GM23338 (cell line): ENCODE measurements at regions not wholly inside any gene's neighbourhood (a gene's known extent, or its start where the extent isn't known, plus 50 kb on each side); places are given as distances from the start of the nearest gene placed in this dataset.

Experiments used
- ATAC-seq: fragments of 200-7000 bp; cut with Tn5 transposase; 3 replicates; pipeline ENCODE4 v1.9.1; 2020
- DNase-seq: peaks from one replicate; pipeline ENCODE4 v3.0.0-alpha.2; 2015; ENCODE audit warnings: low spot score
- H2AFZ ChIP-seq: fragments of 200-600 bp; sonication (generic); 2 replicates; pipeline ENCODE4 v1.8.0; 2016; ENCODE audit warnings: antibody characterized with exemption, mild to moderate bottlenecking, moderate library complexity
- H3F3A ChIP-seq: fragments of 200-600 bp; sonication (generic); replicated peaks from 2 replicates; pipeline ENCODE4 v1.8.0; 2017; ENCODE audit warnings: antibody characterized with exemption, mixed run types, low read depth
- H3K27ac ChIP-seq: fragments of 200-600 bp; sonication (generic); 2 replicates; pipeline ENCODE4 v1.6.1; 2016; ENCODE audit warnings: low read depth
- H3K27me3 ChIP-seq: fragments of 200-600 bp; sonication (generic); 2 replicates; pipeline ENCODE4 v1.8.0; 2016; ENCODE audit warnings: mild to moderate bottlenecking, mixed run types, moderate library complexity; ENCODE audit not compliant: insufficient read depth
- H3K36me3 ChIP-seq: fragments of 200-600 bp; sonication (generic); 2 replicates; pipeline ENCODE4 v1.8.0; 2016; ENCODE audit warnings: mild to moderate bottlenecking; ENCODE audit not compliant: insufficient read depth
- H3K4me1 ChIP-seq: fragments of 200-600 bp; sonication (generic); 2 replicates; pipeline ENCODE4 v1.8.0; 2016; ENCODE audit warnings: mild to moderate bottlenecking, moderate library complexity; ENCODE audit not compliant: insufficient read depth
- H3K4me2 ChIP-seq: fragments of 200-600 bp; sonication (generic); 2 replicates; pipeline ENCODE4 v1.7.1; 2017; ENCODE audit warnings: mixed run types
- H3K4me3 ChIP-seq: fragments of 200-600 bp; sonication (generic); 2 replicates; pipeline ENCODE4 v1.6.1; 2016; ENCODE audit warnings: mixed run types
- H3K79me2 ChIP-seq: fragments of 200-600 bp; sonication (generic); replicated peaks from 2 replicates; pipeline ENCODE4 v1.8.0; 2017; ENCODE audit warnings: mild to moderate bottlenecking; ENCODE audit not compliant: insufficient read depth
- H3K9me2 ChIP-seq: fragments of 200-600 bp; sonication (generic); 2 replicates; pipeline ENCODE4 v1.8.0; 2017; ENCODE audit not compliant: insufficient read depth
- H4K20me1 ChIP-seq: fragments of 200-600 bp; sonication (generic); replicated peaks from 2 replicates; pipeline ENCODE4 v1.8.0; 2017; ENCODE audit warnings: mild to moderate bottlenecking; ENCODE audit not compliant: insufficient read depth
- H3K27ac Mint-ChIP-seq: 2 replicates; pipeline ENCODE4 v1.8.0; 2020; ENCODE audit warnings: inconsistent platforms, mild to moderate bottlenecking, moderate library complexity, mixed read lengths
- H3K27me3 Mint-ChIP-seq: 3 replicates; pipeline ENCODE4 v1.8.0; 2022; ENCODE audit warnings: low read depth, mild to moderate bottlenecking, moderate library complexity, mixed read lengths, inconsistent platforms; ENCODE audit not compliant: insufficient read depth, poor library complexity
- H3K36me3 Mint-ChIP-seq: 3 replicates; pipeline ENCODE4 v1.8.0; 2021; ENCODE audit warnings: low read depth, mild to moderate bottlenecking, inconsistent platforms, moderate library complexity, mixed read lengths
- H3K4me1 Mint-ChIP-seq: 3 replicates; pipeline ENCODE4 v1.8.0; 2020; ENCODE audit warnings: mild to moderate bottlenecking, inconsistent platforms, mixed read lengths
- H3K4me3 Mint-ChIP-seq: 3 replicates; pipeline ENCODE4 v1.8.0; 2021; ENCODE audit warnings: moderate library complexity, mild to moderate bottlenecking, inconsistent platforms, mixed read lengths
- H3K9me3 Mint-ChIP-seq: 3 replicates; pipeline ENCODE4 v1.8.0; 2020; ENCODE audit warnings: moderate library complexity, mild to moderate bottlenecking, inconsistent platforms, mixed read lengths
- CREB1 ChIP-seq: fragments of 250-450 bp; sonication (Bioruptor Pico); IDR thresholded peaks from 2 replicates; pipeline ENCODE4 v1.5.0; 2020; ENCODE audit warnings: low read depth, mild to moderate bottlenecking, moderate library complexity
- EZH2 ChIP-seq: fragments of 200-600 bp; sonication (generic); IDR thresholded peaks from one replicate; pipeline ENCODE4 v1.8.0; 2017; ENCODE audit warnings: antibody characterized with exemption, mild to moderate bottlenecking, low read depth; ENCODE audit not compliant: unreplicated experiment
- EZH2phosphoT487 ChIP-seq: fragments of 200-600 bp; sonication (generic); IDR thresholded peaks from one replicate; pipeline ENCODE4 v1.8.1; 2018; ENCODE audit warnings: antibody characterized with exemption; ENCODE audit not compliant: unreplicated experiment
- JUNB ChIP-seq: IDR thresholded peaks from one replicate; pipeline ENCODE4 v1.6.1; 2016; ENCODE audit warnings: antibody characterized with exemption; ENCODE audit not compliant: unreplicated experiment
- REST ChIP-seq: IDR thresholded peaks from one replicate; pipeline ENCODE4 v1.6.1; 2018; ENCODE audit warnings: antibody characterized with exemption; ENCODE audit not compliant: unreplicated experiment
- ZNF114 ChIP-seq: fragments of 250-450 bp; sonication (Bioruptor Pico); IDR thresholded peaks from 2 replicates; pipeline ENCODE4 v1.5.0; 2020; ENCODE audit warnings: mild to moderate bottlenecking, moderate library complexity
- ZNF462 ChIP-seq: fragments of 250-450 bp; sonication (Bioruptor Pico); IDR thresholded peaks from 2 replicates; pipeline ENCODE4 v1.5.0; 2020; ENCODE audit warnings: mild to moderate bottlenecking, moderate library complexity

- H3K4me1 Mint-ChIP-seq: no peaks in the 10 kb centered on the region; the same call in 2 of the 3 replicates
- Histone ChIP-seq H3K4me2 (no peak overlapping the region), H3K9me2 (no peaks in the 10 kb centered on the region), H3K27ac (no peak overlapping the region), H3K4me3 (no peak overlapping the region), H4K20me1 (no peaks in the 10 kb centered on the region; the same call in none of the 2 replicates), H3K79me2 (no peaks in the 10 kb centered on the region), H2AFZ (no peak overlapping the region), H3K36me3 (no peaks in the 10 kb centered on the region), H3K4me1 (no peaks in the 10 kb centered on the region), H3F3A (no peaks in the 10 kb centered on the region), H3K27me3 (no peaks in the 10 kb centered on the region)
- H3K9me3 Mint-ChIP-seq: no peaks in the 10 kb centered on the region
- DNase-seq (no peak), ATAC-seq (no peak)
- H3K4me3 Mint-ChIP-seq: no peak overlapping the region
- H3K27ac Mint-ChIP-seq: no peak overlapping the region
- TF ChIP-seq REST (no peak), JUNB (no peak), EZH2 (no peak), EZH2phosphoT487 (no peak), ZNF114 (CRISPR knock-in tag) (no peak), CREB1 (no peak), ZNF462 (no peak)
- no peaks in the 10 kb centered on the region for H3K36me3 Mint-ChIP-seq
- peaks cover 2% of the 10 kb centered on the region for H3K27me3 Mint-ChIP-seq
Measured at GRCh38 chr17:33623841-33624240, 330.7 kb upstream of the ASIC2 start.
